Left ventricle myocardium superior (tissue), 1 donor: ENCODE measurements at regions not wholly inside any gene's neighbourhood (a gene's known extent, or its start where the extent isn't known, plus 50 kb on each side); places are given as distances from the start of the nearest gene placed in this dataset.
A peak's percentile ranks its signal among the peaks of the same experiment; 100 is the strongest.
"Not testable (repeated sequence)": the region's sequence is repeated elsewhere in the genome, so short reads cannot be mapped to it uniquely, and the experiment has no call there.

Experiments
- ATAC-seq: fragments of 200-7000 bp; cut with Tn5 transposase; one replicate; pipeline ENCODE4 v1.9.1; 2020; ENCODE audit warnings: mild to moderate bottlenecking, moderate library complexity
- DNase-seq: peaks from one replicate; pipeline ENCODE4 v3.0.0-alpha.2; 2020
- intact Hi-C: fragments of 100-400 bp; cut with micrococcal nuclease; formaldehyde crosslinking; loops from one replicate; pipeline ENCODE4 v1.11.0; 2022
- donor health status: DM: no; HTN: yes; CAD: no; lungs with severe emphysema.

GRCh38 chr2:207233141-207233540, 67.4 kb upstream of the KLF7 start:
- intact Hi-C loops, ATAC-seq, DNase-seq: not testable (repeated sequence)

DNA sequence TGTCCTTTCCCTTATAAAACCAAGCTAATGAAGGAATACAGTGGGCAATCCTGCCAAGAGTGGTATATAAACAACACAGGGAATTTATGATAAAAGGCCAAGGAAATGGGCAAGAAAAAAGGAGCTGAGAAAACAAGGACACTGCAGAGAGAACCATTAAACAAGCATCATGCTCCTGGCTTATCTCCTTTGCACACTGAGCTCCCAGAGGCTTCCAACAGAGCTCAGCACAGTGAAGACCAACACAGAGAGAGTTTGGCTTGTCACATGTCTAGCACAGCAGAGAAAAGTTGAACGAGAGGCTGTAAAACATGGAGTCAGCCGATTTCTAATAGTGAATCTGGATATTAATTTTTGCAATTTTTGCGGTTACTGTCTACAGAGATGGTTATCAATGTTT, 68.0 kb upstream of the KLF7 start:
- intact Hi-C loops: no loop called here
- DNase-seq (no peak), ATAC-seq (no peak)

GRCh38 chr2:207235621-207236020, 69.9 kb upstream of the KLF7 start:
- DNase-seq (no peak), ATAC-seq (no peak)
- intact Hi-C loops: no loop called here

DNA sequence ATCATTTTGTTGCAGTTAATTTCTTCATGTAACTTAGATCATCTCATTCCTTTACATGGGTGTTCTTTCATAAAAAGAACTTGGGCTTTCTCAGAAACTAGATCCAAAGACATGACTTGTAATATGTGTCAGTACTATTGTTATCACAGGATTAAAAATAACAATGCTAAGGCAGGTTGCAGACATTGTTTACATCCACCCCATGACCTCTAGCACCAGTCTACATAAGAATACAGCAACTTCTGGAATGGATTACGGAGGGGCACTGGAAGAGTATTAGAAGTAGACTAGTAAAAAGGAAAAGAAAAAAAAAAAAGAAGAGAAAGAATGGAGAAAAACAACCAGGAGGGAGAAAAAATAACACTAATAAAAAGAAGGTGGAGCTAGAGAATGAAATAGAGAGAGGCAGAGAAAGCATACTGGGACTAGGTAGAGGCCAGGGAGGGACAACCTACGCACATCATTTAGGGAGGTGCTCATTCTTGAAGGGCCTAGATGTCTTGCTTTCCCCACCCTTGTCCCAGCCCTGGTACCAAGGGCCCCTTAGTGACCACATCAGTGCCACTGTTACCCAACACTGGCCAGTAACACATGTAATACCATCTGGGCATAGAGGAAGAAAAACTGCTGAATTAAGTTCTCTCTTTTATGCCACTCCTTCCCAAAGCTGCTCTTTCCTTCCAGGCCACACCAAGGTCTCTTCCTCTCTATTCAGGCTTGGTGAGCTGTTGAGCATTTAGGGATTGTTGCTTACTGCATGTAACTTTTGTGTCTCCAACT, 70.6 kb upstream of the KLF7 start:
- DNase-seq (no peak), ATAC-seq (peak; percentile 66)
- intact Hi-C loops: no loop called here

DNA sequence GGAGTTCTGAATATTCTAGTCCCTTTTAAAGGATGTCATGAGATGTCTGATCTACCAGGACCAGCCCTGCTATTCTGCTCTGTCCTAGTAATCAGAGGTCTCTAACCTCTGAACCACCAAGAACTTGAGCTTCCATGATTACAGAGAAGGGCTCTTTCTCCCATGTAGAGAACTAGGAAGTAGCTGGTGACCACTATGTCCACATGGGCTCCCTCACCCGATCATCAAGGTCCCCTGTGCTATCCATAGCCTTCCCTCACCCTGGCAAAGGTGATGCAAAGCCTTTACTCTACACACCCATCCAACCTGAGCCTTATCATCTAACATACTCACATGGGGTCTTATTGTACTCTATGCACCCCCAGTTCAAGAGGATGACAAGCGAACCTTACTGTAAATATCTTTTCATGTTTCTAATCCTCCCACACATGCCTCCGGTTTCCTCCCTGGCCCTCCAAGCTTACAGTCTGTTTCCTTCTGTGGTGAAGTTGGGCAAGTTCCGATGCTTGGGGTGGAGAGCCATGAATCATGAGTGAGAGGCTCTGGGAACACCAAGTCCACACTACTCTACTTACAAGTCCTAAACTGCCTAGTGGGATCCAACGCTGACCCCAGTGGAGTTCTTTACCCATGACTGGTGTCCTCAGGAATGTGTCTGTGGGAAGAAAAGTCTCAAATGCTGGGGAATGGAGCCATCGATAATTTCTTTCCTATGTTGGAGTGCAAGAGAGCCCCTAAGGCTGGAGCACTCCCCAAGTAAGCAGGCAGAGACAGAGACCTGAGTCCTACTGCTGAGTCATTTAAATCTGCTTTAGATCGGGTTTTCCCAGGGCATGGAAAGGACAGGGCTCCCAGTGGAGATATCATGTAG, 73.3 kb upstream of the KLF7 start:
- ATAC-seq: peak; percentile 81
- DNase-seq: no peak
- intact Hi-C loops: no loop called here

DNA sequence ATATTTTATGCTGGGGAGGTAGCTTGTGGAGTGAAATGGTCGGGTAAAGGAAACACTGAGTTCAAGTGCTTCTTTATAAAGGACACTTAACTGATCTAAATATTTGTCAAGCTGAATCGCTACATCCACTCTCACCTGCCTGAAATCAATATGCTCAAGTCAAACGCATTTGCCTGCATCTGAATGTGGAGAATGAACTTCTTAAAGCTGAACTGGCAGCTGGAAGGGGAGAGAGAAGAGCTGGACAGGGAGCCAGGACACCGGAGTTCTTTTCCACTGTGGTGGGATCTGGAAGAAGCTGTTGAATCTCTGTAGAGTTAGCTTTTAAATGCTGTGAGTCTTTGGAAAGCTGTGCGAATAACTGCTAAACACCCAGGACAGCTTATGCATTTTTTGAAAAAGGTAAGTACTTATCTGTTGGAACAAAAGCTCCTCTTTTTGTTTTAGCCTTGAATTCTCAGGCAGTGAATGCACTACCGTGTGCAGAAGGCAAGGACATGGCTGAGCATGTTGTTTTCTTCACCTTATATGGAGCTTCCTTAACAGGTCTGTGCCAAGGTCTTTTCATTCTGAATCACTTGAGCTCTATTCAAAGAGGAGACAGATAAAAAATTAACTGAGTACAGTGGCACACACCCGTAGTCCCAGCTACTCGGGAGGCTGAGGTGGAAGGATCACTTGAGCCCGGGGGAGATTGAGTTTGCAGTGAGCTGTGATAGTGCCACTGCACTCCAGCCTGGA, 74.2 kb upstream of the KLF7 start:
- intact Hi-C loops: no loop called here
- ATAC-seq (peak; percentile 35), DNase-seq (no peak)

DNA sequence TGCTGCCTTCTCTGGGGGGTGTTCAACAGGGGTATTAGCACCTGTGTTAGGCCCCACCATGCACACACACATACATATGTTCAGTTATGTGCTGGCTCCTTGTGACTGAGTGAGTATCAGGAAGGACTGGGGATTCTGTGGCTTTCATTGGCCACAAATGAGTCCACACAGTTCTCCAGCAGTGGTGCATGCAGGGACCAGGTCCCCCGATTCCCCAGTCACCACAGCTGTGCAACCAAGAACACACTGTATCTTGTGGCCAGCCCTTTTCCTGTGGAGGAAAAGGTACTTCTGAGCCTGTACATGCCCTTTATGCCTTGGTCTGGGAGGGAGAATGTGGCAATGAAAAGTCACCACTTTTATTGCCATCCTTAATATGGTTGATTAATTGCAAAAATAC, 74.9 kb upstream of the KLF7 start:
- intact Hi-C loops: no loop called here
- ATAC-seq (no peak), DNase-seq (no peak)

GRCh38 chr2:207241198-207241597, 75.5 kb upstream of the KLF7 start:
- ATAC-seq: no peak
- intact Hi-C loops: no loop called here
- no peak for DNase-seq

DNA sequence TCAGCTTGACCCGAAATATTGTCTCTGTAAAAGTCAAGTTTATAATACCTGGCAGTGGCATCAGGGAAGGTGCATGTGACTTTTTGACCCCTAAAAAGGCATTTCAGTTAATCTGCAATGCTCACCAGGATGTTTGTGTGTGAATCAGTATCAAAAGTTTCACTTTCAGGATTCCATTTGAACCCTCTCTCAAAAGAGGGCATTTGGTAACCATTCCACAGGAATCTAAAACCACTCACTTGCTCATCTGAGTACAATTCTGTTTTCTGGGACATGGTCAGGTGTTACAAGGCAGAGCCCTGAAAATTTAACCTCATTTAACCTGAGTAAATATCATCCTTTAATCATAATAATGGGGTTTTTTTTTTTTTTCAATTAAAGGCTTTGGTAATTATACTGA, 77.9 kb upstream of the KLF7 start:
- DNase-seq: no peak
- ATAC-seq: no peak
- intact Hi-C loops: no loop called here

GRCh38 chr2:207244971-207245925, 79.5 kb upstream of the KLF7 start:
- DNase-seq (no peak), ATAC-seq (no peak)
- intact Hi-C loops: no loop called here

GRCh38 chr2:207248702-207249377, 83.1 kb upstream of the KLF7 start:
- no peak for ATAC-seq
- intact Hi-C loops: no loop called here
- DNase-seq: no peak

DNA sequence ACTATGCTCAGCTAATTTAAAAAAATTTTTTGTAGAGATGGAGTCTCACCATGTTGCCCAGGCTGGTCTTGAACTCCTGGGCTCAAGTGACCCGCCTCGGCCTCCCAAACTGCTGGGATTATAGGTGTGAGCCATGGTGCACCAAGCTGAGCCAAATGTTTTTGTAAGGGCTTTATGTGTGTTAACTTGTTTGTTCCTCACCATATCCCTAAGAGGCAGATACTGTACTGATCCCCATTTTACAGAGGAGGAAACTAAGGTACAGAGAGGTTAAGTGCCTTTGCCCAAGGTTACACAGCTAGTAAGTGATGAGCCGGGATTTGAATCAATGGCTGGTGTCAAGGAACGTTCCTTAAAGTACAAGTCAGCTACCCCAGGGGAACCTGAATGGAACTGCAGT, 85.3 kb upstream of the KLF7 start:
- DNase-seq: no peak
- intact Hi-C loops: no loop called here
- no peak for ATAC-seq

DNA sequence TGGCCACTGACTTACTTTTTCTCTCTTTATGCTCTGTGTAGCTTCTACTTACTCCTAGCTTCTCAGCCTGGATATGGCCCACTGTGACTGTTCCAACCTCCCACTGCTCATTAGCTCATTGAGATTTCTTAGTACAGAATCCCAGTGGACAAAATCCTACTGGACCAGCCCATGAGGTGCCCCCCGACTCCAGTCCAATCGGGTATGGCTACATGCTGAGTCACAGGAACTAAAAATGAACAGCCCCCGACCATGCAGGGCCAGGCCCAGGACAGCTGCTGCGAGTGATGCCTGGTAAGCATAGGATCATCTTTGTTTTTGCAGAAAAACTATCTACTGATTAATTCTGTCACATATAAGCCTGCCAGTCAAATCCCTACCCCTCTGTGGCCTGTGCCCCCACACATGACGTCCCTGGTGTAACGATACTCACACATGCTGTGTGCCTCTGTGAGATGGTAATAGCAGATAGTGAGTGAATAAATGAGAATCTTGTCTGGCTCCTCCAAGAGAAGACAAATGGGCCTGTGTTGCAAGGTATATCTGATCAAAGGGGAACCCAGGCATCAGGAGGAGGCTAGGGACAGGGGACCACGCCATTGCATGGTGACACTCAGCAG, 85.9 kb upstream of the KLF7 start:
- no peak for DNase-seq
- no peak for ATAC-seq
- intact Hi-C loops: no loop called here

DNA sequence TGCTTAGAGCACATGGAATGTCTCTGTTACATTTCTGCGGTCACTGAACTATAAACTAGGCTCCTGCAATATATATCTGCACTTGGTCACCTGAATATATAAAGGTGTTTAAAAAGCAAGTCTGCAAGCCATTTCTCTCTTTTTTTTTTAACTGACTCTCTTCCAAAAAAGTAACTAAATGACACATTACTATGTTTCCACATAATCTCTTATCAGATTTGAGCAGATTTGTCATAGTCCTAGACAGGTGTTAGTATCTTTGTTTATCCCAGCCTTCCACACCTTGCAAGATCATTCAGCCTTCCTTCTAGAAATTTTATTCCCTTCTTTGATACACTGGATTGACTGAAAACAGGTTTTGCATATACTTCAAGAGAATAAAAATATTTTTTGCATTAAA, 86.7 kb upstream of the KLF7 start:
- intact Hi-C loops: no loop called here
- DNase-seq (no peak), ATAC-seq (no peak)

DNA sequence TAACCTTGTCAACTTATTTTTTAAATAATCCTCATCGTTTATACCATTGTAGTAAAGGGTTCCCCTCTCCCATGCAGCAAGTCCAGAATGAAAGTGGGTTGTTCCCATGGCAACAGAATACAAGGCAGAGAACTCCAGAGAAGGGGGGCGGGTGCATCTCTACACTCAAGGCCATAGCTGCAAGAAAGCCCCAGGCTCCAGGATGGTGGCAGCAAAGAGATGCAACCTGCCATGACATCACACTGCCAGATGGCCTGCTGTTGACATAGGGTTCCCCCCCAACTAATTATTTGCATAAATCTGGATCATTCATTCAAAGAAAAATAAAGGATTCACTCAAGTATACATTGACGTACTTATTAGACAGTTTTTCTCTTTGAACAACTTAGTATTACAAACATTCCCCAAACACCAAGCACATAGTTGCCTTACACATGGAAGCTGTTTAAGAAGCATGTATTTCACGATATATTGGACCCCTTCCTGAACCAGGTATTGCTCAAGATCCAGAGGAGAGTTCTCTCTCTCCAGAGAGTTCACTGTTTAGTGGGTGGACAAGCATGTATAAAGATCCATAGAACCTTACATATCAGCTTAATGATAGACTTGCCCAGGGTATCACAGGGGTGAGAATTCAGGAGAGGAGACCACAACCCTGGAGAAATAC, 87.4 kb upstream of the KLF7 start:
- ATAC-seq: no peak
- intact Hi-C loops: no loop called here
- no peak for DNase-seq

DNA sequence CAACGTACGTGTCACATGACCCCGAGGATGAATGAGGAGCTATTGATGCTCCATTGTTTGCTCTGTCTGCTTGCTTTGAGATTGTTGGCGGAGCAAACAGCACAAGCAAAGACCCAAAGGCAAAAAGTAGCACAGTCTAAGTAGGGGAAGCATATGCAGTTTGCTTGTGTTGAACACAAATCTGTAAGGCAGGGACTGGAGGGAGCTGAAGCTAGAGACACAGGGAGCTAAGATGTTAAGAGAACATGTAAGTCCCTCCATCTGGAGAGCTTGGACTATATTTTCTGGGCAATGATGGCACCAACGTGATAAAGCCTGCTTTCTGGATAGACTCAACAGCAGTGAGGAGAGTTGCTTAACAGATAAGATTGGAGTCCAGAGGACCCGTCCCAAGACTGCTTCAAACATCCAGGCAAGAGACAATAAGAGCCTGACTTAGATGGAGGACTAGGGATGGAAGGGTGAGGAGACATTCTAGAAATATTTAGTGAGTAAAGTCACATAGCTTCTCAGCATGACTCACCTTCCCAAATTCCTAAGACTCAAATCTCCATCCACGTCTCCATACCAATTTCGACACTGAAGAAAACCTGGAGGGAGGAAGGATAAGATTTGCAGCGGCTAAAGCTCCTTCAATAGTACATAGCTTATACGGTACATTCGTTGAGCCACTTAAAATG, 88.1 kb upstream of the KLF7 start:
- intact Hi-C loops: no loop called here
- DNase-seq: no peak
- no peak for ATAC-seq
